Activated T-cell treated with anti-CD3 and anti-CD28 coated beads for 1 hour (primary cell): ENCODE measurements at regions not wholly inside any gene's neighbourhood (a gene's known extent, or its start where the extent isn't known, plus 50 kb on each side); places are given as distances from the start of the nearest gene placed in this dataset.

Source experiments
- DNase-seq: peaks from one replicate; pipeline ENCODE4 v3.0.0-alpha.2; 2020; ENCODE audit warnings: low read depth

DNA sequence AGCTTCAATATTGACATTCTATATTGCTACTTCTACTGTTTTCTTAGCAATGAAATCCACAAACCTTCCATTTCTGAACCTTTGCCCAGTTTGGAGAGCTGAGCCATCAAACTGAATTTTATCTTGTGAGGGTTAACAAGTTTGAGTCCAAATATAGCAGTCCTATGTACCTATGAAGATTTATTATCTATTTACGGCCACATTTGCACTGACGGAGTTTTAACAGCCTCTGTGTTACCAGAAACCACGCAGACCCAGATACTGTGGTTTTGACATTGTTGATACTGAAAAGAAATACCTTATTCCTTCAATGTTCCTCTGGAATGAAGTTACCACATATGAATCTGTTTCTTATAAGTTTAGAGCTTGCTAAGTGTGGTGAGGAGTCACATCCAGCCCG lies 172.6 kb downstream of the FGFR2 start:
- DNase-seq = no peak

DNA sequence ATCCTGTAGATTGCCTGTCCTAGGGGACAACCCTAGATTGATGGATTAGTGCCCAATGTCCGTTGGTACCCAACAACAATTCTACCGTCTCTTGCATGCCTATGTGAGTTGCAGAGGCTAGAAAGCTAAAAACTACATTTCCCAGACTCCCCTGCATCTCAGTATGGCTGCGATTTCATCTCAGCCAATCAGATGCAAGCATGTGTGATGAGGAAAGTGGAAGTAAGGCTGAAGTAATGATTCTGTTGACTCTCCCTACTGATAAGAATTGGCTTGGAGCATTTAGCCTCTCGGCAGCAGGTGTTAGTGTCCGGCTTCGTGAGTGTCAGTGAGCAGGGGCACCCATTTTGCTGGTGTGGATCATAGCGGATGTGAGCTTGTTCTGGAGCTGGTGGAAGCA lies 171.9 kb downstream of the FGFR2 start:
- no peak for DNase-seq
